HG03066 (cell line): ENCODE measurements at regions not wholly inside any gene's neighbourhood (a gene's known extent, or its start where the extent isn't known, plus 50 kb on each side); places are given as distances from the start of the nearest gene placed in this dataset.

Experiments used
- ATAC-seq: cut with Tn5 transposase; IDR thresholded peaks from one replicate; pipeline ENCODE4 v1.9.1; 2021; ENCODE audit warnings: low read depth; ENCODE audit not compliant: unreplicated experiment

DNA sequence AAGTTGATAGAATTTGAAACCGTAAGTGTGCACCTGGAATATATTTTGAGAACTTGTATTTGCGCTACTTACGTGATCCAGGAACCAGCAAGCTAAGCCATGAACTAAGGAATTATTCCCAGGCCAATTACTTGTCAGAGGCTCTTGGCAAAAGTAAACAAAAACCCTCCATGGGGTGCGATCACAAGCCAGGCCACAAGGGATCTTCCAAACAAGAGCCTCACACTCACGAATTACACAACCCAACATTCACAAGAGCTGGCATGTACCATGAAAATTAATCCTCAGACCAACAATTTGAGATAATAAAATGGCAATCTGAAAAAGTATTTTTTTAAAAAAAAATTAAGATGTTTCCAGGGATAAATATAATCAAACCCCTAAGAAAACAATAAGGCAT, 467.0 kb upstream of the AKR1E2 start:
- ATAC-seq = no peak

DNA sequence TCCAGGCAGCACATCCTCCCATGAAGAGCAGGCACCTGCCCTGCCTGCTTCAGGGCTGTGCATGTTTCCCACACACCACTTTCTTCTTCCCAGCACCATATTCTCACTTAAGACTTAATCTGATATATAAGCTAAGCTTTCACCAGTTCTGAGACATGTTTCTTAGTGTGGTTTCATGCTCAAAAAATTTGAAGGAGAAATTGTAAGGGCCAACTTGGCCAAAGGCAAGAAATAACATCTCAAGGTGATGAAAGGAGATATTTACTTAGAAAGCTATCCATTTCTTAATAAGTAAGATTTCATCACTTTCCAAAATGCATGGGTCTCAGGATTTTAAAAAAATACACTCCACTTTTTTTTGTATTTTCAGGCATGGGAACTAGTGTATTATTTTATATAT, 468.1 kb upstream of the AKR1E2 start:
- ATAC-seq = no peak

DNA sequence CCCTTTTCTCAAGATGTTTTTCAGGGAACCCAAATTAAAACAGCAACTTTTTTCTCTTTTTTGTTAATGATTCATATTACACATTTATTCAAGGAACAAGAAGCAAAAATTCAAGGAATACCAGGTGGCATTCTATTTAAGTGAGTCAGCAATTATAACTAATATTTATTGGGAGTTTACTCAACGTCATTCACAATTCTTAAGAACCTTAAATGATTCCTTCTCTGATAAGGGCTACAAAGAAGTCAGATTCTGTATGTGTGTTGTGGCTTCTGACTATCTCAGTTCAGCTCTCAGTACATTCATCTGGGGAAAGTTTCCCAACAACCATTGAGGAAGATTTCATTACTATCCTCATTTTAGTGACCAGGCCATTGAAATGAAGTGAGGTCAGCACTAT, 470.7 kb upstream of the AKR1E2 start:
- ATAC-seq = no peak

DNA sequence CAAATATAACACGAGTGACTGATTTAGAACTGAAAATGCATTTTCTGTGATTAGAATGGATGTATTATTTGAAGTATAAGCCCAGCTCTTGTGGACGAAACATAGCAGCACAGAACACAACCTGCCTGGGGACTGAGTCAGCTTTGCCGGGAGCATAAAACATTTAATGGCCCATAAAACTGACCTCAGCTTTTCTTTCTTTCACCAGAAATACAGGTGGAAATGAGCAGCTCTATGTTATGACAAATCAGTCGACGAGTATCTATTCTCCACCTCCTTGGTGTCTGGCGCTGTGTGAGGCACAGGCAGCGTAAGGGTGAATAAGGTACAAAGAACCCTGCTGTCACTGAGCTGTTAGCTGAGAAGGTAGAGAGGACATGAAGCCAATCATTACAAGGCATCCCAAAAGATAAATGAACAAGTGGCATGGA, 471.6 kb upstream of the AKR1E2 start:
- no peak for ATAC-seq

DNA sequence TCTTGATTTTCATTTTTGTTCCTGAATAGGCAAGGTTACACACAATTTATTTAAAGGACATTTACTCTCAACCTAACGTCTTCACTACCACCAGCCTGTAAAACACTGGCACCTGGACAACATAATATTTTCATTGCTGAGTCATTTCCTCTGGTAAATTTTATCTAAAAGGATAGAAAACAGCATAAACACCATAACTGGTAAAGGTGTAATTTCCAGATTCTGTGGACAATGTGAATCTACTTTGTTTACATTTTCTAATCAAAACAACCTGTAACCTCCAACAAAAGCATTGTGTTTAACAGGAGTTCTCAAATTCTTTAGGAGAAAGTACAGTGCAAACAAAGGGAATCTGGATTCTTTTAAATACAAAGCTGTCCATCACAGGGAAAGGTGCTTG, 472.0 kb upstream of the AKR1E2 start:
- ATAC-seq = no peak

DNA sequence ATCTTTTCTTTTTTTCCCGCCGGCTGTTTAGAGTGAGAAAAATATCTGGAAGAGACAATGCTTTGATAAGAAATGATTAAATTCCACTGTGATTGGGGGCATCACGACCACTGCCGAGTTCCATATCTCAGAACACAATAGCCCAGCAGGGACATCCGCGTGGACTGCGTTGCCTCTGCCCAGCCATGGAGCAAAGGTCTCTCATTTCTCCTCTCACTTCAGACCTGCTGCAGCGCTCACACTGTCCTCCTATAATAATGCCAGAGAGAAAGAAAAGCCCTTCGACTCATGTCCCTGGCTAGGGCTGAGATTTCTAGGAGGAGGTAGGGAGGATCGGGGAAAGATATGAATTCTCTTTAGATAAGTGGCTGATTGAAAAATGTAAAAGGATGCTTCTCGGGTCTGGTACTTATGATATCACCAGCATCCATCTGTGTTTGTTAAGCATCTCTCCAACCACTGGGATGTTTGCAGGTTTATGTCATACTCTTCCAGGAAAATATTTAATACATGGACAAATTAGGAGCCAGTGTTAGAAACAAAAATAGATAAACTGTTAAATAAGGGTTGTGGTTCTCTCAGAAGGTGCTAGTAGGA, 472.9 kb upstream of the AKR1E2 start:
- ATAC-seq = no peak

DNA sequence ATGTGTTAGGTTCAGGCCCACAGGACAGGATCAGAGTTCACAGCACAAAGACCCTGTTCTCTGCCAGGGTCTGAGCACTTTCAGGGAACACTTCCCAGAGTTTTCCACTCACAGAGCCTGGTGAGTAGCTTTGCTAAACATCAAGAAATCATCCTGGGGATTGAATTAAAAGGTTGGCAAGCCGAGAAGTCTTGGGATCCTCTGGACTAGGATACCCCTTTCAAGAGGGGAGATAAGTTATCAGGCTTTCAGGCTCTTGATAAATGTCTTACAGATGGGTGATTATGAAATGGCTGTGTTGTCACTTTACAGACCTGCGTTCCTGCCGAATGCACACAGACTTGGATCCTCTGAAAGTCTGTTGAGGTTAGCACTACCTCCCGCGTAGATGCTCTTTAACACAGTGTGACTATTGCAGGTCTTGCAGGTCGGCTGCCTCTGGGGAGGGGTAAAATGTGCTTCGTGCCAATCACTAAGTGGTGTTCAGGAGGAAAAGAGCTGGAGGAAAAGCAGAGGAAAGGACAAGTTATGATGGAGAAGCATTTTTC, 473.5 kb upstream of the AKR1E2 start:
- no peak for ATAC-seq

DNA sequence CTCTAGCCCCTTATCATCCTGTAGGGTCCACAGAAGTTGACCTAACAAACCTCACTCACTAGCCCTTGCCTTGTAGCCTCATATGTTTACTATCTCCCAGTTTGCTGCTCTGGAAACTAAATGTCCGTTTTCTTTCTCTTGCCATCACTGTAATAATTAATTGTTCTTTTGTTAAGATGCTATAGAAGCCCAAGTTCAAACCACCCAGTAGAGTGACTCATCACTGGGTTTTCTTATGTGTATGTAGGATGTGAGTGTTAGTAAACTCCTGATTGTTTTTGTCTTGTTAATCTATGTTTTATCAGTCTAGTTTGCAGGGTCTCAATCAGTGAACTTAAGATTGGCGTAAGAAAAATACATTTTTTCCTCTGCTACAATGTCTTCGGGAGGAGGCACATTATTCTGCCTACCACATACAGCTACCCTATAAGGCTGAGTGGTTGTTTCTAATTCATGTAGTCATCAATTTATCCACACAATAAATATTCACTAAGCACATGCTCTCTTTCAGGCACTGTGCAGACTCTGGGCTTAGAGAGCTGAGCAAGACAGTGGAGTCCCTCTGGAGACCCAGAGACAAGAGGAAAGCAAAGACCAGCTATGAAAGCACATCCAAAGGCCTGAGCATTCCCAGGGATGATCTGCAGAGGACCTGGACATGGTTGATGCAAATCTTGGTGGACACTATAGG, 474.1 kb upstream of the AKR1E2 start:
- ATAC-seq = no peak

DNA sequence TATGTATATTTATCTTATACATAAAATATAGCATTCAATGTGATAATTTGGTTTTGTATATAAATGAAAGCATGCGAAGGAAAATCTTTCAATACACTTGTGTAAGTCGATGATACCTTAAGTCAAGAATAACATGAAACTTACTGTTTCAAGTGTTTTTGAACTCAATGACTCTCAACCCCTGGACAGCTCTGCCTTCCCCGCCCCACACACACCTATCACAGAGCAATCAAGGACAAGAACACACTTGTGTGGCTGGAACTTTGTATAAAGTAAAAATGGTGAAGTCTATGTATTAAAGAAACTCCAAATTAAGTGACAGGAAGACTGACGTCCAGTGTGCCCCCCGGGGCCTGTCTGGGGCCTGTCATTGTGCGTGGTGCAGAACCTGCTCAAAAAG, 478.6 kb upstream of the AKR1E2 start:
- ATAC-seq = no peak

DNA sequence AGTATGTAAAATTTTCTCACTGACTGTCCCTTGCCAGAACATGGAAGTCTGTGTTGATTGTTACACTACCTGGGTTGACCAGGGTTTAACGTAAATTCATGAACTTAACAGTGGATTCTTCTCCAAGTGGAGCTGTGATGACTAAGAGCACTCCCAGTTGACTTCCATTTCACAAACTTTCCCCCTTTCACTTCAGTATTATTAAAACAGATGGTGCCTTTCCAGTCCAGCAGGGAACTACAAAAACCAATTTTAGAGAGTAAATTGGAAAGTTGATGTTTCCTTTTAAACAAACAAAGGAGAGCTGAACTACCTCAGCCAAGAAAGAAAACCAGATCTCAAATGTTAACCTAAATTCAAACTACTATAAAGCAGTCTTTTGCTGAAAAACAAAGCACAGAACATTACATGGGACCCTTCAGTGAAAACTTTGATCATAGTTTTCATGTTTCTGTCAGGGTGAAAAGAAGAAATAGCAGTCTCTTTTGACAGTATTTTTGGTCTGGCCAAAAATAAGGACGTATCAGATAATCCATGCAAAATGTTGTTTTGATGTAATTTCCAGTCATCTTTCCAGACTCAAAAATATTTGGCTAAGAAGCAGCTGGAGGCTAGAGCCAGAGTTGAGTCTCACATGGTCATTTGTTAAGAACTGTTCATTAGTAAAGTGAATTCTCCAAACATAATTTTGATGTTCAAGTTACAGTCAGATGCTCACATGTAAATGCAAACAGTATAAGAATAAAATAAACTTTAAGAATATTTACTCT, 479.9 kb upstream of the AKR1E2 start:
- ATAC-seq = no peak

DNA sequence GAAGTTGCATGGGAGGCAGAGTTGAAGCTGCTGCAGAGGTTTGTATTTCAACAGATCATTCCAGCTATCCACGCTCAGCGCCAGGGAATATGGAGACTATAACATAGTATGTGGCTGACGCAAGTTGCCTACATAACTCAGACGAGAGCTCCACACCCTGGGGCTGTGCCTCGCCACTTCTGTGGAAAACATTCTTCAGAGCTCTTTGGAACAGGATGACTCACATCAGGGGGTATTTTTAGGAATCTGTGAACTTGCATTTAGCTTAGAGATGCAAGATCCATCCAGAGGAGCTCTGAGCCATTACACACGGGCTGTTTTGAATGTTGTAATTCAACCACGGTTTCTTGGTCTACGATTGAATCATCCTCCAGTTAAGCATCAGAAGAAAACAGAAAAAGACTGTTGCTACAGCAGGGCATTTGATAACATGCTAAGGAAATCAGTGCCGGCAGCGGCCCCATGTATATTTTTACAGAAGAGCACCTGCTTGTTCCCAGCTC, 481.5 kb upstream of the AKR1E2 start:
- ATAC-seq = no peak

DNA sequence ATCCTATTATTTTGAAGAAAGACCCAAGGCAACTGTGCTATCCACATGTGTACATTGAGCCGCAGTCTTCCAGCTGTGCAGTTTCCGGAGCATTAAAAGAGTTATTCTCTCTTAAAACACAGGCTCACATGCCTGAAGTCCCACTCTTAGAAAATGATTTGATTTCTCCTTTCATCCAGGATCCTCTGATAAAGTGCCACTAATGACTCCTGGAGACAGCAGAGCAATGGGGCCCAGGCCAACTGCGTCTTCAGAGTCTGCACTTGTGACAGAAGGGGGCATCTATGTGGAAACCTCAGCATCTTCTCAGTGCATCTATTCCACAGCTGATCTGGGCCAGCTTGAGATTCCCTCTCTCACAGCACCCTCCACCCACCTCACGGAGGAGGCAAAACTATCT, 482.1 kb upstream of the AKR1E2 start:
- ATAC-seq = no peak

DNA sequence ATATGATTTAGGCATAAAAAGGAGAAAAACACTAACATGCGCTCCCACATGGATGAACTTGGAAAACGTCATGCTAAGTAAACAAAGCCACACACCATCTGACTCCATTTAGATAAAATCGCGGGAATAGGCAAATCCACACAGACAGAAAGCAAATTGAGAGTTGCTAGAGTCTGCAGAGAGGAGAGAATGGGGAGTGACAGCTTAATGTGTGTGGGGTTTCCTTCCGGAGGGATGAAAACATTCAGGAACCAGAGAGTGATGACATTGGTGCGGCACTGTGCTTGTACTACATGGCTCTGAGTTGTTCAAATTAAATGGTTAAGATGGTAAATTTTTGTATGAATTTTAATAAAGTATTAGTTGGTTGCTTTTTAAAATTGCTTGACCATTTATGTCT, 482.9 kb upstream of the AKR1E2 start:
- no peak for ATAC-seq

DNA sequence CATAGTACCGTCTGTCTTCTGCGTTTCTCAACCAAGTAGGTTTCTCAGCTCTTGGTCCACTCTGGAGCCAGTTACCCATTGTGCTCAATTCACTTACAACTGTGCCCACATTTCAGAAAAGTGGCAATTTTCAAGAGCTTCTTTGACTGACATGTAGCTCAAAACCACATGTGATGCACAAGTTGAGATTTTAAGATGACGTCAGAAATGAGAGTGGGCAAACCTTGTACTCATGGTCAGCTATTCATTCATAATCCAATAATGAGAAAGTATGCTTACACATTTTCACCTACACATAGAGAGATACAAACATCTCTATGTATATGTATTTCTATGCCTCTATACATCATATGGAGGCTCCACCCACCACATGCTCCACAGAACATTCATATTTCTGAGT, 487.2 kb upstream of the AKR1E2 start:
- ATAC-seq = no peak

DNA sequence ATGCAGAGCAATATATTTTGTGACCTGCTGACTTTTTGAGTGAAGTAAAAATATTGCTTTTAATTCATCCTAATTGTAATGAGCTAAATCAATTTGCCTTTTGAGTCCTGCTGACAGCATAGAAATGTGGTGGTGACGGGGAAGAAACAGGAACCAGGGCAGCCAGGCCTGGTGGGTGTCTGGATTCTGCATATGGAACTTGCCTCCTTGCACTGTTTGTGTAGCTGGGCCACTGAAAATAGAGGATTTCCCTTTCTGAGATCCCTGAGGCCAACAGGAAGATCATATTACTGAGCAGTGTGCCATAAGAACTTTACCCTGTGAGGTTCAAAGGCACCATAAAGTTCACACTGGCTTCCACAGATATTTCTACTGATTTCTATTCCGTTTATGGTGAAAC, 488.4 kb upstream of the AKR1E2 start:
- no peak for ATAC-seq

DNA sequence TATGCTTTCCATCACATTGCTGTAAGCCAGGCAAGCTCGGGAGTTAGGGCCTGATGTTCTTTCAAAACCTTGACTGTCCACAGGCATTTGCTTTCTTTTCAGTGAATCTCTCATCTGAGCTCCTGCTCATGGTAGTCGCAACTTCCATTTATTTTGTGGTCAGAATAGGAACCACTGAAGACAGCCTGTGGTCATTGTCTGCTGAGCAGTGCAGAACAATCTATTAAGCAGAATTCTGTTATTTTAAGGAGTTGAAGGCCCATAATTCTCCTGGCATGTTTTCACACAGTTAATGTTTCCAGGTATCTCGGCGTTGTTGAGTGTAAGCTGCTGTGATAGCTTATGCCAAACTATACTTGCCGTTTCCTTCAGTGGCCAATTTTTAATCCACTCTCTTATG, 491.1 kb upstream of the AKR1E2 start:
- ATAC-seq = no peak

DNA sequence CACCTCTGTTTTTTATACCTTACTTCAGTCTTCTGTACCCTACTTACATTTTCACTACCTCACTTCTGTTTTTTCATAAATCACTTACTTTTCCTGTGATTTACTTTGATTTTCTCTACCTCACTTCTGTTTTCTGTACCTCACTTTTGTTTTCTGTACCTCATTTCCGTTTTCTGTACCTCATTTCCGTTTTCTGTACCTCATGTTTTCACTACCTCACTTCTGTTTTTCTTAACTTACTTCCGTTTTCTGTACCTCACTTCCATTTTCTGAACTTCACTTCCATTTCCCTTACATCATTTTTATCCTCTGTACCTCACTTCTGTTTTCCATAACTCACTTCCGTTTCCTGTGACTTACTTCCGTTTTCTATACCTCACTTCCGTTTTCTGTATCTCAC, 492.0 kb upstream of the AKR1E2 start:
- no peak for ATAC-seq

DNA sequence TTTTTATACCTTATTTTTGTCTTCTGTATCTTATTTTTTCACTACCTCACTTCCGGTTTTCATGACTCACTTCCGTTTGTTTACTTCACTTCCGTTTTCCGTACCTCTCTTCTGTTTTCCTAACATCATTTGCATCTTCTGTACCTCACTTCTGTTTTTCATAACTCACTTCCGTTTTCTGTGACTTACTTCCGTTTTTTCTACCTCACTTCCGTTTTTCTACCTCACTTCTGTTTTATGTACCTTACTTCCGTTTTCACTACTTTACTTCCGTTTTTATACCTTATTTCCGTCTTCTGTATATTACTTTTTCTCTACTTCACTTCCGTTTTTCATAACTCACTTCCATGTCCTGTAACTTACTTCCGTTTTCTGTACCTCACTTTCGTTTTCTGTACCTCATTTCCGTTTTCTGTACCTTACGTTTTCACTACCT, 492.5 kb upstream of the AKR1E2 start:
- no peak for ATAC-seq

DNA sequence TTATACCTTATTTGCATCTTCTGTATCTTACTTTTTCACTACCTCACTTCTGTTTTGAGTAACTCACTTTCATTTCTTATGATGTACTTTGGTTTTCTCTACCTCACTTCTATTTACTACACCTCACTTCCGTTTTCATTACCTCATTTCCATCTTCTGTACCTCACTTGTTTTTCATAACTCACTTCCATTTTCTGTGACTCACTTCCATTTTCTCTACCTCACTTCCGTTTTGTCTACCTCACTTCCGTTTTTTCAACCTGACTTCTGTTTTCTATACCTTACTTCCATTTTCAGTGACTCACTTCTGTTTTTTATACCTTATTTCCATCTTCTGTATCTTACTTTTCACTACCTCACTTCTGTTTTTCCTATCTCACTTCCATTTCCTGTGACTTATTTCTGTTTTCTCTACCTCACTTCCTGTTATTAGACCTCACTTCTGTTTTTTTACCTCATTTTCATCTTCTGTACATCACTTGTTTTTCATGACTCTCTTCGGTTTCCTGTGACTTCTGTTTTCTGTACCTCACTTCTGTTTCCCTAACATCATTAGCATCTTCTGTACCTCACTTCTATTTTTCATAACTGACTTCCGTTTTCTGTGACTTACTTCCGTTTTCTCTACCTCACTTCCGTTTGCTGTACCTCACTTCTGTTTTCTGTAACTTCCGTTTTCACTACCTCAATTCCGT, 493.1 kb upstream of the AKR1E2 start:
- ATAC-seq = no peak

DNA sequence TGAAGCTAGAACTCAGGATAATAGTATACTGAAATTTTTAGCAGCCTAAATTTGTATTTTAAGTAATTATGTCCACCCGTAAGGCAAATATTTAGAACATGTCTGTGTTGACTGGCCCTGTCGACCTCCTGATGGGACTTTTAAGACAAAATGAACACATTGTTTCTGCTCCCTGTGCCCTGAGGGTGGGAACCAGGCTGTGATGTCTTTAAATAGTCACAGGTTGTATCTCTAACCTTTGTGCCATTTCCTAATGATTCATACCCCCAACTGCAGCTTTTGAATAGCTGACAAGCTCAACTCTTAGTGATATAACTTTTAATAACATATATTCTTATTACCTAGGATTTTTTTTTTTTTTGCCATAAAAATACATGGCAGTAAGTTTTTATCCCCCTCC, 494.9 kb upstream of the AKR1E2 start:
- ATAC-seq = no peak

DNA sequence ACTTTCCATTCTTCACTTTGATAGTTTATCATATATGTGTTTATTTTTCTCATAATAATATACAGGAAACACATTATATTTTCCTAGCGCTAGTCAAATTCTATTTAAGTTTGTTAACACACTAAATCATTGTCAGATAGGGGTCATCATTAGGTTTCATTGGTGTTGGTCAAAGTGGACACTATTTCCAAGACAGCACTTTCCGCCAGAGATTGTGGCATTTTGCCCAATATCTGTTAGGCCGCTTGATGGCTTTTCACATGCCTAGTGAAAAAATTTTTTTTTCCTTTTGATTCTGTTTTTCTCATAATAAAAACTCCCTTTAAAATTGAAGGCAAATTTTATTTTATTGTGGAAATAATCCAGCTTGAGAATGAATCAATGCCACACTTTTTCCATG, 495.4 kb upstream of the AKR1E2 start:
- no peak for ATAC-seq
